GM12891 (cell line): ENCODE measurements at regions not wholly inside any gene's neighbourhood (a gene's known extent, or its start where the extent isn't known, plus 50 kb on each side); places are given as distances from the start of the nearest gene placed in this dataset.
"Not testable (repeated sequence)": the region's sequence is repeated elsewhere in the genome, so short reads cannot be mapped to it uniquely, and the experiment has no call there.

ENCODE experiments used
- DNase-seq: peaks from one replicate; pipeline ENCODE4 v3.0.0; 2011; ENCODE audit warnings: low spot score; ENCODE audit not compliant: insufficient read length
- FAIRE-seq: peaks from 2 replicates; lab custom pipeline; 2011; peaks lifted over from hg19 to GRCh38; lab: Jason Lieb, UNC
- PAX5 ChIP-seq: IDR thresholded peaks from 2 replicates; pipeline ENCODE4 v1.6.1; 2011; ENCODE audit warnings: low read length, moderate library complexity, mild to moderate bottlenecking; ENCODE audit not compliant: insufficient read depth, severe bottlenecking
- POLR2A ChIP-seq: IDR thresholded peaks from 2 replicates; pipeline ENCODE4 v1.6.1; 2011; ENCODE audit warnings: low read depth, low read length, control low read depth
- POLR2AphosphoS5 ChIP-seq: IDR thresholded peaks from 2 replicates; pipeline ENCODE4 v1.6.1; 2011; ENCODE audit warnings: low read depth, low read length, control low read depth
- POU2F2 ChIP-seq: IDR thresholded peaks from 2 replicates; pipeline ENCODE4 v1.6.1; 2011; ENCODE audit warnings: low read depth, mild to moderate bottlenecking, control low read depth, low read length, moderate library complexity
- SPI1 ChIP-seq: IDR thresholded peaks from 2 replicates; pipeline ENCODE4 v1.6.1; 2011; ENCODE audit warnings: low read depth, low read length, control low read depth
- TAF1 ChIP-seq: IDR thresholded peaks from 2 replicates; pipeline ENCODE4 v1.6.1; 2011; ENCODE audit warnings: low read depth, low read length, control low read depth

GRCh38 chr11:39541945-39542351 lies 1917.5 kb downstream of the LRRC4C start:
- no peak for DNase-seq
- no peak for TF ChIP-seq POLR2AphosphoS5
- no peak for TF ChIP-seq POU2F2
- no peak for TF ChIP-seq SPI1
- no peak for TF ChIP-seq POLR2A
- no peak for TF ChIP-seq TAF1
- TF ChIP-seq PAX5, result no peak
- no peak for FAIRE-seq

GRCh38 chr11:39536323-39536722 lies 1923.1 kb downstream of the LRRC4C start:
- FAIRE-seq, DNase-seq: not testable (repeated sequence)
